Daoy (cell line): ENCODE measurements at regions not wholly inside any gene's neighbourhood (a gene's known extent, or its start where the extent isn't known, plus 50 kb on each side); places are given as distances from the start of the nearest gene placed in this dataset.
A peak's percentile ranks its signal among the peaks of the same experiment; 100 is the strongest.
"Not testable (repeated sequence)": the region's sequence is repeated elsewhere in the genome, so short reads cannot be mapped to it uniquely, and the experiment has no call there.

Source experiments
- DNase-seq: peaks from one replicate; pipeline ENCODE4 v3.0.0-alpha.2; 2015; ENCODE audit warnings: low read depth

GRCh38 chr5:92633875-92634487 is 947.0 kb downstream of the NR2F1-AS1 start:
- DNase-seq: no peak

- no peak for DNase-seq
These were observed 947.8 kb downstream of the NR2F1-AS1 start for GRCh38 chr5:92633176-92633575.

- not testable (repeated sequence) for DNase-seq
These were observed 949.8 kb downstream of the NR2F1-AS1 start for GRCh38 chr5:92631237-92631701.

DNA sequence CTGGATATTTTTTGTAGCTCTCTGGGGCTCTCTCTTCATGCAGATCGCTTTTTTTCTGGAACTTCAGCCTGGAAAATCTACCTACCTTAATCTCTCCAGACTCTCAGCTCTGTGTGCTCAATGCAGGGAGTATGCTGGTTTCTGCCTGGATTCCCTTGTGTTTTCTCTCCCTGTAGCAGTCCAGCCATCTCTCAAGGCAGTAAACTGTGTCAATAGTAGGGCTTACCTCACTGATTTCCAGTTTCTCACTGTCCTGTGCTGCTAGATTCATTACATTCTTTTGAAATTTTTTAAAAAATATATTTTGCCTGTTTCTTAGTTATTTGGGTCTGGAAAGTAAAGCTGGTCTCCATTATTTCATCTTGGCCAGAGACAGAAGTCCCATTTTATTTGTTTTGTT is 951.4 kb downstream of the NR2F1-AS1 start:
- DNase-seq: no peak

DNA sequence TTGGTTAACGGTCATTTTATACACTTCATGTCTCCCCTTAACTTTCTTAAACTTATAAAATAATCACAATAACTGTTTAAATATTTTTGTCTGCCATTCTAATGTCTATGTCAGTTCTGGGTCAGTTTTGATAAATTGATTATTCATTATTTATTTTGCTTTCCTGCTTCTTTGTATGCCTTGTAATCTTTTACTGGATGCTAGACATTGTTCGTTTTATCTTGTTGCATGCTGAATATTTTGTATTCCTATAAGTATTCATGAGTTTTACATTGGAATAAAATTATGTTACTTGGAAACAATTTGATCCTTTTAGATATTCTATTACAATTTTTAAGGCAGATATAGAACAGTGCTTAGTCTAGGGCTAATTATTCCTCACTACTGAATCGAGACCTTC is 952.0 kb downstream of the NR2F1-AS1 start:
- no peak for DNase-seq

- no peak for DNase-seq
These were observed 953.8 kb downstream of the NR2F1-AS1 start for GRCh38 chr5:92627186-92627585.

- no peak for DNase-seq
These were observed 964.9 kb downstream of the NR2F1-AS1 start for GRCh38 chr5:92616085-92616484.

DNA sequence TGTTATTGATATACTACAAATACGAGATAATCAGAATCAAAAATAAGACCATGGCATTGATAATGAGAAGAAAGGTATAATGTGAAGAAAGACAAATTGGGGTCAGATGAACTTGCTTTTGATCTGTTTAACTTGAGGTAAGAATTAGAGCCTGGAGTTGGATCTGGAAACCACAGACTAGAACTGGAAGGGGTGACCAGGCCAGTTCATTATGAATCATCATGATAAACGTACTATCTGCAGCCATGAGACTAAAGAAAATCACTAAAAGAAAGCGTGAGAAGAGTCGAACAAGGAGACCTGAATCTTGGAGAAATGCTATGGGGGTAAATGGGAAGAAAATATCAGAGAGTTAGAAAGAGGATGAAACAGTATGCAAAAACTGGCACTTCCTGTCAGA is 967.5 kb downstream of the NR2F1-AS1 start:
- DNase-seq: peak; percentile 40

DNA sequence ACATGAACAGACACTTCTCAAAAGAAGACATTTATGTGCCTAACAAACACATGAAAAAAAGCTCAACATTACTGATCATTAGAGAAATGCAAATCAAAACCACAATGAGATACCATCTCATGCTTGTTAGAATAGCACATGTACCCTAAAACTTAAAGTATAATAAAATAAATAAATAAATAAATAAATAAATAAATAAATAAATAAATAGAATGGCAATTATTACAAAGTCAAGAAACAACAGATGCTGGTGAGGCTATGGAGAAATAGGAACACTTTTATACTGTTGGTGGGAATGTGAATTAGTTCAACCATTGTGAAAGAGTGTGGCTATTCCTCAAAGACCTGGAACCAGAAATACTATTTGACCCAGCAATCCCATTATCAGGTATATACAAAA is 970.6 kb downstream of the NR2F1-AS1 start:
- DNase-seq: not testable (repeated sequence)

DNA sequence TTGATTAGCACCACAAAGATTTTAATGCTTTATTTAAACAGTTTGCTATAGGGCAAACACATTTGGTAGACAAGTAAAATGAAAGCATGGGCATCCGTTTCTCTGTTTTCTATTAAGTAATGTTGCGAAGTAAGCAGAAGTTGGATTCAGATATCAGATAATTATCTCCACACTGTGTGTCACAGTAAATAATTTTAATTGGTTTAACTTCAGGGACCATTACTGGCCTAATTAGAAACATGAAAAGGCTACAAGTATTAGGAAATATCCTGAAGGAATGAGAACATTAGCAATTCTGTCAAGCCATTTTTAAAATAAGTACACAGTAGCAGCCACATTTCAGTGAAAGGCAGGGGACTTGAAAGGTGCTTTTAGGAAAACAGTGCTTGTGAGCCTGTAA is 975.4 kb downstream of the NR2F1-AS1 start:
- no peak for DNase-seq

GRCh38 chr5:92599217-92599810 is 981.7 kb downstream of the NR2F1-AS1 start:
- no peak for DNase-seq

GRCh38 chr5:92594031-92594430 is 987.0 kb downstream of the NR2F1-AS1 start:
- no peak for DNase-seq

DNA sequence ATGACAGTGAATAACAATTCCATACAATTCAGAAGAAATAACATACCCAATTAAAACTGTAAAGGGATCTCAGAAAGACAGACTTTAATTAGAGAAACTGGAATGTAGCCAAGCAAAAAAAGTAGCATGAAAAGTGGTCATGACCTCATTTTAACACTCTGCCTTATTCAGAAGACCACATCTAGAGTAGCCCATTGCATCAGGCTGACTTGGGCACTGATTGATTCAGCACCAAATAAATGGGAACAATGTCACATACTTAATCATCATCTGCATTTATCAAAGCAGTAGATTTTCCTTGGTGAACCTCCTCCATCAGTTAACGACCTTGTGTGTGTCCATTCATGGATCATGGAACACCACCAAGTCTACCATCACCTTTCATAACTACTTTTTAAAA is 992.1 kb downstream of the NR2F1-AS1 start:
- DNase-seq: no peak

DNA sequence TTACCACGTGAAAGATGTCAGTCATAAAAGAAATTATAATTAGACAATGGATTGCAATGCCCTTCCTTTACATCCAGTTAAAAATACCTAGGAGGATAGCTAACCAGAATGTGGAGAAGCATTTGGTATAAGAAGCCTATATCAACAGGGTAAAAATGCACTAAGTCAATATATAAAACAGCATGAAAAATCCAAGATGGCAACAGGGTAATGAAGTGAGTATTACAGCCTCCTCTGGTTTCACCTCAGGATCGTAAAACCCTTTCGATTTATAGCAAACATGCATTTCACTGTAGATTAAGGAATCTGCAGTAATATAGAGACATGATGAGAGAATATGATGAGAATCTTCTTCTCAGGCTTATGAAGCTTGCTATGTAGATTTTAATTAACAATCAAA is 999.3 kb downstream of the NR2F1-AS1 start:
- no peak for DNase-seq

GRCh38 chr5:92581249-92581648 is 999.8 kb downstream of the NR2F1-AS1 start:
- DNase-seq: peak; percentile 7

DNA sequence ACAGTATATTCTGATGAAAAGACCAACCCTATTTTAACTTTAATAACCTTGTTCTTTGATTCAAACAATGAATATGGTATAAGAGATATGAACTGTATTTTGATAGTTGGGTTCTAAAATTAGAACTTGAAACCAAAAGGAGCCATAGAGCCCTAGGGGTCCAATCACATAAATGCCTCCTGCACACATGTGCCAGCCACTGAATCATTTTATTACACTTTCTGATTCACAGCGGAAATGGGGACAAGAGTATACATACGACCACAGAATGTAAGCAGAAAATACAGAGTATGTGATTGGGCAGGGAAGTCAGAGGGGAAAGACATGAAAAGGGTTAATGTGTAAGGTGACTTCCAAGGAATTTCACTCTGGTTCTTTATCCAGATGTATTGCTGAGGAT is 1000.2 kb downstream of the NR2F1-AS1 start:
- DNase-seq: peak; percentile 78

DNA sequence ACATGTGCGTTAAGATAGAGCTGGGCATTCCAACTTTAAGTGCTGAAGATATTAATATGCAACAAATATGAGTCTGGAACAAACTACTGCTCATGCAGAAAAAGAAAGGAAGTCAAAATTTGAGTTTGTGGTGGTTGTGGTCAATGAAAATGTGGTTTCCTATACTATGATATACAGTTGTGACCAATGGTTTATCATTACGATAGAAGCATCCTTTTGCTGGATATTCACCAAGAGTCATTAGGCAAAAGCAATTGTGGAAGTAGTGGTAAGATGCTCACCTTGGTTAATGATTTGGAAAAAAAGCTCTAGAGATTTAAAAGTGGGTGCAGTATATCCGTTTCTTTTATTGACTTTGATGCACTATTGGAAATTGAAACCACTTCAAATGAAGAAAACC is 1007.0 kb downstream of the NR2F1-AS1 start:
- no peak for DNase-seq

DNA sequence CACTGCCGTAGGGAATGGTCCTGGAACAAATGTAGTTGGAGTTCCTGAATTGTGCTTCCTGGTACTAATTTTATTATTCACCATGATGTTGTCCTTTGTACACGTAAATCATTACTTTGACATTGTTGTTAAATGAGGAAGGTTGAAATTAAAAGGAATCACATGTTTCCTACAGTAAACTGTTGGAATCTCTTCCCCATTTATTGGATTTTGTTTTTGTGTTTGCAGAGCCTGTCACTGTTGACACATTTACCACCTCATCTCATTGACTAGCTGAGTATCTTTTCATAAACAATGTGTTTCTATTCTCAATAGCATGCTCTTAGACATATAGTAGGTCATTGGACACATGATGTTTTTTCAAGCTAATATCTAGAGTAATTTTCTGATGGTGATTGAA is 1012.5 kb downstream of the NR2F1-AS1 start:
- DNase-seq: no peak

DNA sequence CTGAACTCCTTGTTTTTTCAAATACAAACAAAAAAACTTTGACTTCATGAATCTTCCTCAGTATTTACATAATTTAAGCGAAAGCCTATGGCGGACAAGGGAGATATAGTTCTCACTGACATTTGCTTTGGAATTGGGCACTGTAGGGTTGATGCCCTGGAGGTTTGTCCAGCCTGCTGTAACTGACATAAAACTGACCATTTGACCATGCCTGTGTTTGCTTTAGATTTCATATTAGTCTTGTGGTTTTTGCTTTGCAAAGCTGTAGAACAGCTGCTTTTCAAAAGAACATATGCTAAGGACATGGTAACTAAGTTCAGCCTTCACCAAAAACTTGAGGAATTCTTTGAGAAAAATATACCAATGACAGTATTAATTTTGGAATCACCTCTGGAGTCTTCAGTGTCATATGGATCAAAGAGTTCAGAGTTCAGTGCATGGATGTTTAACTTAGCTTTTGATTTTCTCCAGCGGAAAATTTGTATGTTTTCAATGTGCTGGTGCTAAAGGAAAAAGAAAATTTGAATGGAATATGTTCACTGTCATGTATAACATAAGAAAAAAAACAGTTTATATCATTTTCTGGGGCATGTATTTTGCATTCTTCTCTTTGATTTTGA is 1013.1 kb downstream of the NR2F1-AS1 start:
- no peak for DNase-seq

GRCh38 chr5:92566113-92566786 is 1014.8 kb downstream of the NR2F1-AS1 start:
- no peak for DNase-seq

GRCh38 chr5:92565673-92566072 is 1015.3 kb downstream of the NR2F1-AS1 start:
- DNase-seq: no peak

GRCh38 chr5:92562065-92562464 is 1019.0 kb downstream of the NR2F1-AS1 start:
- DNase-seq: no peak
